ENCODE measurements at regions not wholly inside any gene's neighbourhood (a gene's known extent, or its start where the extent isn't known, plus 50 kb on each side); places are given as distances from the start of the nearest gene placed in this dataset.
"Not testable (repeated sequence)": the region's sequence is repeated elsewhere in the genome, so short reads cannot be mapped to it uniquely, and the experiment has no call there.

DNA sequence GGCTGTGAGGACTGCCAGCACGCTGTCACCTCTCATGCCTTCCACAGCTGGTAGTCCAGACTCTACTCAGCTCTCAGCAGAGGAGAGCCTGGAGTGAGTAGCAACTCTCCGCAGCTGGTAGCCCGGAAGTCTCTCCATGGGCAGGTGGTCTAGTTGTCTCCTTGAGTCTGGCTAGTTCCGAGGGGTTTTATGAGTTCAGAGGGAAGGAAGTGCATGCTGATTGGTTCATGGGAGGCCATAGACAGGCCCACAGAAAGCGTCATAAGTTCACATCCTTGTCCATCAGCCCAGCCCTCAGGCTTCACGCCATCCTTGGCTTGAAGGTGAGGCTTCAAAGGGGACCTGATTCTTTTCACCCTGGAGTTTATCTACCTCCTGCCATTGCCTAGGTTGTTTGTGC lies 2662.4 kb upstream of the PCDH20 start:
- DNase-seq, result no peak

- DNase-seq, result not testable (repeated sequence)
Measured at GRCh38 chr13:64077132-64077835, 2661.6 kb upstream of the PCDH20 start.

DNA sequence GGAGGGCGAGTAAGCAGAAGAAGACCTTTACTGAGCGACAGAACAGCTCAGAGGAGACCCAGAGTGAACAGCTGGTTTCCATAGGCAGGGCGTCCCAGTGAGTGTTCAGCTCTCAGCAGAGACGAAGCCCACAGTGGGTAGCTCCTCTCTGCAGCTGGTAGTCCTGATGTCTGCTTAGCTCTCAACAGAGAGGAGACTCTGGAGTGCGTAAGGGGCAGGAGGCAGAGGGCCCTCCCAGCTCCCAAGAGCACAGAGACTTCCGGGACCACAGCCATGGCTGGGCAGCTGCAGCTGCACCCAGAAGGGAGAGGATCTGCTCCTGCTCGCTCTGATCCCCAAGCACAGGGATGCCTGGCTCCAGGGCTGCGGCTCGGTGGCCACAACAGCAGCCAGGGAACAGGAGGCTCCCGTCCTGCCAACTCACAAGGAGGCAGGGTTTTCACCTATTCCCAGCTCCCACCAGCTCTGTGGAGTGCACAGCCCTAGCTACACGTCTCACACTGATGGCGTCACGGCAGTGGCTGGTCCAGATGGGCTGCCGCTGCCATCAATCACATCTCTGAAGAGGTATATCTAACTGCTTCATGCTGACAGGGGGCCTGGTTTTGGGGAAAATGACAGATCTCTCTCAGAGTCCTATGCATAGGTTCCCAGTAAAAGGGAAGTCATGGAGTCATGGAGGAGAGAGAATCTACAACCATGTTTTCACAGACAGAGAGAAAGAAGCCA lies 2660.1 kb upstream of the PCDH20 start:
- no peak for DNase-seq

- no peak for DNase-seq
Measured at GRCh38 chr13:64074971-64075474, 2659.4 kb upstream of the PCDH20 start.

DNA sequence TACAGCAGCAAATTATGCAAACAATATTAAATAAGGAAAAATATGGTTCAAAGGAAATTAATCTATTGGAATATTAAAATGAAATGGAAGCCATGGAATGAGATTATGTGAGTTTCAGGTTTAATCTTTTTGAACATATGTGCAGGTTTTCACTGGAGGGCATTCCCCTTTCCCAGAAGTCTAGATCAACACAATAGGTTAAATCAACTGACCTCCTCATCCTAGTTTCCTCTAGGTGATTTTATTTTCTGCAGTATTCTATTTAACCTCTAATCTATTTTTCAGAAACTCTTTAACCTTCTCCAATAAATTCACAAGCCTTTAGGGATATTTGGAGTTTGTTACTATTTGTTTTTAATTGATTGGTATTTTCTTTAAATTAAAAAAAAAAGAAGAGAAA lies 2657.6 kb upstream of the PCDH20 start:
- no peak for DNase-seq

GRCh38 chr13:64071352-64071751 lies 2655.7 kb upstream of the PCDH20 start:
- no peak for DNase-seq

DNA sequence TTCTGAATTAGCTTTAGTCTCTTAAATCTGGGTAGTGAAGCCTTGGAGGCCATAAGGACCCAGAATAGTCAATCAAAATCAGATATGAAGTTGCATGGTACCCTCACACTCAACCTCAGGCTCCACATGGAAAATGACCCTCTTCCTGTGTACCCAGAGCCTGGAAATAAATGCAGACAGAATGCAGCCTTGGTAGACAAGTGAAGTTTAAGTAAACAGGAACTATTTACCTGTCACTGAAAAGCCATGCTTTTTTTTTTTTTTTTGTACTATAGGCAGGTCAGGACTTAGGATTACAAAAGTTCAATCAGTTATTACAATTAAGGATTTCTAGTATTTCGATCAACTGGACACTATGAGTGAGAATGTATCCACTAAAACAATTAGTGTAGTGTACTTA lies 2654.2 kb upstream of the PCDH20 start:
- DNase-seq, result no peak

GRCh38 chr13:64066711-64067110 lies 2651.1 kb upstream of the PCDH20 start:
- DNase-seq, result no peak

GRCh38 chr13:64061649-64062048 lies 2646.0 kb upstream of the PCDH20 start:
- DNase-seq, result no peak

DNA sequence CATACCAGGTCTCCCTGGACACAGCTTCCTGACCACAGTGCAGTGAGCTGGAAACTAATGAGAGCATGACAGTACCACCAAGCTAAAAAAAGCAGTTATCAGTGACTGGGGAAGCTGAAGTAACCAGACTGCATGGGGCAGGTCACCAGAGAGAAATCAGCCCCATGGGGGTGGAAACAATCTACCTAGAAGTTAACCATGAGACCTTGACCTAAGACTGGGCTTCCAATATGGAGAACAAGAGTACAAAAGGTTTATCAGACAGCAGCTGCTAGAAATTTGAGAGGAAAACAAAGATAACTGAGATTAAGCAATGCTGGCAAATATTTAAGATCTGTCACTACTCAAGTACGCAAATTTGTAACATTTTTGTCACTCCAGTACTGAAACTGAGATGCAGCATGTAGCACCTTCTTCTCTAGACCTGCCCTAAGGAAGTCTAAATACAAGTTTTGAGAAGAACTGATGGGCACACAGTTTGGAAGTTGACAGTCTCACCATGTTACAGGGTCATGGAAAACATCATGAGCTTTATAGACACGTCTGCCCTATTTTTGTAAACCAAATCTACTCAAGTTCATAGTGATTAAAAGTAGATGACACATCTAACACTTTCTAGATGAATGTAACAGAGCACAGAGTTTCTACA lies 2641.8 kb upstream of the PCDH20 start:
- no peak for DNase-seq

GRCh38 chr13:64054321-64054720 lies 2638.7 kb upstream of the PCDH20 start:
- DNase-seq, result no peak

- no peak for DNase-seq
Measured at GRCh38 chr13:64052521-64052920, 2636.9 kb upstream of the PCDH20 start.

GRCh38 chr13:64051278-64051677 lies 2635.6 kb upstream of the PCDH20 start:
- no peak for DNase-seq

GRCh38 chr13:64041296-64041695 lies 2625.6 kb upstream of the PCDH20 start:
- DNase-seq, result no peak

GRCh38 chr13:64033921-64034320 lies 2618.3 kb upstream of the PCDH20 start:
- no peak for DNase-seq

- no peak for DNase-seq
Measured at GRCh38 chr13:64029343-64030093, 2613.9 kb upstream of the PCDH20 start.

GRCh38 chr13:64028551-64028950 lies 2612.9 kb upstream of the PCDH20 start:
- no peak for DNase-seq

DNA sequence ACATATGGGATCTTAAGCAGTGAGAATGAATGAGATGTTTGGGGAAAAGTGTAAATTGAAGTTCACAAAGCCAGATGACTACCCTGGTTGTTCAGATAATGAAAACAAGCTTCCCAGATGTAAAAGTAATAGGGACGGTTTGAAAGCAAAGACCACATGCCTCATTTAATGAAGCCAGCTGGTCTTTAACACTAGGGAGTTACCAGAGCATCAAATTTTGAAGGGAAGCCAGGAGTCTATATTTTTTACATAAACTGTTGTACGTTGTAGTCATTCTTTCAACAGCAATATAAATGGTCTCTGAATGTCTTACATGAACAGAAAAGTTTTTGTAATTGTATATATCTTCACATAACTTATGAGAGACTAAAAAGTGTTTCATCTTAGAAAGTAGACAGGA lies 2604.5 kb upstream of the PCDH20 start:
- no peak for DNase-seq

DNA sequence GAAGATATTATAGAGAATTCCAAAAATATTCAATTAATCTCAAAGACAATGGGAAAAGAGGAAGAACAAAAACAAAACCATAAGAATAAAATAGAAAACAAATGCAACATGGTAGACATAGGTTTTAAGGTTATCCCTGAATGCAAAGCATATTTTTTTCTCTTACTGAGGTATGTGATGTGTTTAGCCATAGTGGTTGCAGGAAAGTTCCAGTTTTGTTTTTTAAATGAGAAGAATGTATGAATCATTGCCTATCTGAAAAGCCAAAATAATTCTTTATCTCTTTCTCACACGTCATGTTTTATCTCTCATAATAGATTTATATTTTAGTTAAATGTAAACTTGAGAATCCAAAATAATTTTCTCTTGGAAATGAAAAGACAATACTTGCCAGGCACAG lies 2591.7 kb upstream of the PCDH20 start:
- DNase-seq, result no peak

- no peak for DNase-seq
Measured at GRCh38 chr13:64000321-64000720, 2584.7 kb upstream of the PCDH20 start.

GRCh38 chr13:63999614-64000305 lies 2584.1 kb upstream of the PCDH20 start:
- DNase-seq, result no peak

DNA sequence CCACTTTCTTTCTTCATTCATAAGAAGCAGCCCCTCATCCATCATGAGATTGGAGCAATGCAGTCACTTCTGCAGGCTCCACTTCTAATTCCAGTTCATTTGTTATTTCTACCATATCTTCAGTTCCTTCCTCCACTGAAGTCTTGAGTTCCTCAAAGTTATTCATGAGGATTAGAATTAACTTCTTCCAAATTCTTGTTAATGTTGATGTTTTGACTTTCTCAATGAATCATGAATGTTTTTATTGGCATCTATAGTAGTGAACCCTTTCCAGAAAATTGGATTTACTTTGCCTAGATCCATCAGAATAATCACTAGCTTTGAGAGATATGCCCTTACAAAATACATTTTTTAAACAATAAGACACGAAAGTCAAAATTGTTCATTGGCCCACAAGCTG lies 2567.7 kb upstream of the PCDH20 start:
- DNase-seq, result no peak
